ENCODE measurements at regions not wholly inside any gene's neighbourhood (a gene's known extent, or its start where the extent isn't known, plus 50 kb on each side); places are given as distances from the start of the nearest gene placed in this dataset.

GRCh38 chrX:1914606-1915365 is 299.9 kb downstream of the ASMT start:
- Histone ChIP-seq H3K36me3 (no peaks in the 10 kb centered on the region), H3K27ac (no peak overlapping the region), H3K4me3 (no peak overlapping the region), H3K4me1 (no peaks in the 10 kb centered on the region), H3K27me3 (no peaks in the 10 kb centered on the region), H3K9me3 (no peaks in the 10 kb centered on the region)
- no peak for DNase-seq (ENCODE audit: low spot score)
- no peak for TF ChIP-seq CTCF (IDR thresholded peaks at IDR 0.05)

- Histone ChIP-seq H3K4me3 (no peak overlapping the region), H3K9me3 (no peaks in the 10 kb centered on the region), H3K27ac (no peak overlapping the region), H3K36me3 (no peaks in the 10 kb centered on the region), H3K27me3 (no peaks in the 10 kb centered on the region), H3K4me1 (no peaks in the 10 kb centered on the region)
- no peak for TF ChIP-seq CTCF (IDR thresholded peaks at IDR 0.05)
- no peak for DNase-seq (ENCODE audit: low spot score)
Observed at GRCh38 chrX:1918780-1919179, 303.9 kb downstream of the ASMT start.

GRCh38 chrX:1925053-1925481 is 310.2 kb downstream of the ASMT start:
- H3K4me1 ChIP-seq: no peaks in the 10 kb centered on the region
- no peak overlapping the region for H3K4me3 ChIP-seq
- TF ChIP-seq CTCF (IDR thresholded peaks at IDR 0.05): no peak
- H3K36me3 ChIP-seq: no peaks in the 10 kb centered on the region
- no peak for DNase-seq (ENCODE audit: low spot score)
- no peaks in the 10 kb centered on the region for H3K27me3 ChIP-seq
- H3K9me3 ChIP-seq: no peaks in the 10 kb centered on the region
- no peak overlapping the region for H3K27ac ChIP-seq

- H3K9me3 ChIP-seq: no peaks in the 10 kb centered on the region
- H3K27ac ChIP-seq: no peak overlapping the region
- no peak overlapping the region for H3K4me3 ChIP-seq
- H3K27me3 ChIP-seq: no peaks in the 10 kb centered on the region
- no peaks in the 10 kb centered on the region for H3K4me1 ChIP-seq
- TF ChIP-seq CTCF (IDR thresholded peaks at IDR 0.05): no peak
- DNase-seq (ENCODE audit: low spot score): no peak
- no peaks in the 10 kb centered on the region for H3K36me3 ChIP-seq
Observed at GRCh38 chrX:1928805-1929204, 313.9 kb downstream of the ASMT start.

GRCh38 chrX:1932231-1932630 is 317.4 kb downstream of the ASMT start:
- Histone ChIP-seq H3K9me3 (no peaks in the 10 kb centered on the region), H3K27ac (no peak overlapping the region), H3K4me3 (no peak overlapping the region), H3K27me3 (no peaks in the 10 kb centered on the region), H3K4me1 (no peaks in the 10 kb centered on the region), H3K36me3 (no peaks in the 10 kb centered on the region)
- no peak for TF ChIP-seq CTCF (IDR thresholded peaks at IDR 0.05)
- DNase-seq (ENCODE audit: low spot score): no peak

GRCh38 chrX:1933964-1934363 is 319.1 kb downstream of the ASMT start:
- Histone ChIP-seq H3K27me3 (no peaks in the 10 kb centered on the region), H3K4me3 (no peak overlapping the region), H3K27ac (no peak overlapping the region), H3K9me3 (no peaks in the 10 kb centered on the region), H3K36me3 (no peaks in the 10 kb centered on the region), H3K4me1 (no peaks in the 10 kb centered on the region)
- DNase-seq (ENCODE audit: low spot score): no peak
- no peak for TF ChIP-seq CTCF (IDR thresholded peaks at IDR 0.05)
